Cardiac septum (tissue), 1 donor: ENCODE measurements at regions not wholly inside any gene's neighbourhood (a gene's known extent, or its start where the extent isn't known, plus 50 kb on each side); places are given as distances from the start of the nearest gene placed in this dataset.

Experiments
- DNase-seq: peaks from one replicate; pipeline ENCODE4 v3.0.0-alpha.2; 2020; ENCODE audit warnings: low spot score
- intact Hi-C: fragments of 100-400 bp; cut with DNase I; formaldehyde crosslinking; loops from one replicate; pipeline ENCODE4 v1.14.0; 2022
- donor health status: DM: no; HTN: no; CAD: no.

GRCh38 chr14:104373855-104374717 lies 205.5 kb upstream of the C14orf180 start:
- intact Hi-C loops = no loop called here
- no peak for DNase-seq

GRCh38 chr14:104374718-104375080 lies 204.9 kb upstream of the C14orf180 start:
- intact Hi-C loops = no loop called here
- DNase-seq = no peak

GRCh38 chr14:104375551-104376201 lies 203.9 kb upstream of the C14orf180 start:
- no peak for DNase-seq
- intact Hi-C loops = no loop called here

GRCh38 chr14:104376202-104377140 lies 203.1 kb upstream of the C14orf180 start:
- intact Hi-C loops = no loop called here
- no peak for DNase-seq

- DNase-seq = no peak
Measured at GRCh38 chr14:104377256-104377655, 202.3 kb upstream of the C14orf180 start.

GRCh38 chr14:104378698-104379113 lies 200.9 kb upstream of the C14orf180 start:
- DNase-seq = no peak

More at GRCh38 chr14:104377256-104377655, 202.3 kb upstream of the C14orf180 start:
- intact Hi-C loops = no loop called here

GRCh38 chr14:104382361-104383087 lies 197.0 kb upstream of the C14orf180 start:
- intact Hi-C loops = no loop called here
- DNase-seq = peak; percentile 70

More at GRCh38 chr14:104378698-104379113, 200.9 kb upstream of the C14orf180 start:
- intact Hi-C loops = no loop called here

GRCh38 chr14:104383088-104383995 lies 196.2 kb upstream of the C14orf180 start:
- peak; percentile 55 for DNase-seq
- intact Hi-C loops = no loop called here

GRCh38 chr14:104383996-104384775 lies 195.4 kb upstream of the C14orf180 start:
- DNase-seq = peak; percentile 41
- intact Hi-C loops = no loop called here

- intact Hi-C loops = no loop called here
- peak; percentile 43 for DNase-seq
Measured at GRCh38 chr14:104384776-104385071, 194.8 kb upstream of the C14orf180 start.

- intact Hi-C loops = no loop called here
- no peak for DNase-seq
Measured at GRCh38 chr14:104385111-104385510, 194.5 kb upstream of the C14orf180 start.

GRCh38 chr14:104385531-104386101 lies 193.9 kb upstream of the C14orf180 start:
- peak; percentile 55 for DNase-seq
- intact Hi-C loops = no loop called here

- DNase-seq = peak; percentile 64
- intact Hi-C loops = no loop called here
Measured at GRCh38 chr14:104386151-104386841, 193.3 kb upstream of the C14orf180 start.

- DNase-seq = peak; percentile 73
Measured at GRCh38 chr14:104387022-104388010, 192.2 kb upstream of the C14orf180 start.

GRCh38 chr14:104388011-104388521 lies 191.5 kb upstream of the C14orf180 start:
- DNase-seq = peak; percentile 56
- intact Hi-C loops = no loop called here

More at GRCh38 chr14:104387022-104388010, 192.2 kb upstream of the C14orf180 start:
- intact Hi-C loops = no loop called here
